ENCODE measurements at regions not wholly inside any gene's neighbourhood (a gene's known extent, or its start where the extent isn't known, plus 50 kb on each side); places are given as distances from the start of the nearest gene placed in this dataset.

- TF ChIP-seq CTCF (conservative IDR thresholded peaks at IDR 0.05; ENCODE audit: low read length), result no peak
- TF ChIP-seq EZH2phosphoT487 (IDR thresholded peaks at IDR 0.05; ENCODE audit: borderline replicate concordance), result no peak
Measured at GRCh38 chr2:125085904-125086303, 1060.8 kb downstream of the CNTNAP5 start.

Data from Loucy (cell line).